ENCODE measurements at regions not wholly inside any gene's neighbourhood (a gene's known extent, or its start where the extent isn't known, plus 50 kb on each side); places are given as distances from the start of the nearest gene placed in this dataset.

- H3F3A ChIP-seq (ENCODE audit: insufficient read depth), result no peaks in the 10 kb centered on the region
- H3K9me2 ChIP-seq (ENCODE audit: insufficient read depth), result no peaks in the 10 kb centered on the region
- no peaks in the 10 kb centered on the region for H3K79me2 ChIP-seq (ENCODE audit: insufficient read depth)
- H2AFZ ChIP-seq, result no peak overlapping the region
- H3K9ac ChIP-seq, result no peak overlapping the region
- H3K27me3 ChIP-seq (replicated peaks; ENCODE audit: insufficient read depth), result no peaks in the 10 kb centered on the region
- H3K36me3 ChIP-seq (ENCODE audit: low read depth), result no peaks in the 10 kb centered on the region
- no peaks in the 10 kb centered on the region for H3K9me3 ChIP-seq (ENCODE audit: low read depth)
- in situ Hi-C loops (cut with MboI), result no loop called here
- DNase-seq, result no peak
- H4K20me1 ChIP-seq (ENCODE audit: insufficient read depth), result no peaks in the 10 kb centered on the region
- no peak overlapping the region for H3K27ac ChIP-seq
- H3K4me3 ChIP-seq, result no peak overlapping the region
- H3K4me1 ChIP-seq (ENCODE audit: insufficient read depth), result no peaks in the 10 kb centered on the region
- TF ChIP-seq EZH2 (IDR thresholded peaks at IDR 0.05; ENCODE audit: insufficient read depth, poor library complexity, severe bottlenecking), result no peak
- TF ChIP-seq EZH2phosphoT487 (IDR thresholded peaks at IDR 0.05; ENCODE audit: insufficient read depth, low read depth), result no peak
- H3K4me2 ChIP-seq (ENCODE audit: unreplicated experiment), result no peak overlapping the region
These were observed 820.8 kb downstream of the TBL1XR1 start for GRCh38 chr3:176376531-176376930.

DNA sequence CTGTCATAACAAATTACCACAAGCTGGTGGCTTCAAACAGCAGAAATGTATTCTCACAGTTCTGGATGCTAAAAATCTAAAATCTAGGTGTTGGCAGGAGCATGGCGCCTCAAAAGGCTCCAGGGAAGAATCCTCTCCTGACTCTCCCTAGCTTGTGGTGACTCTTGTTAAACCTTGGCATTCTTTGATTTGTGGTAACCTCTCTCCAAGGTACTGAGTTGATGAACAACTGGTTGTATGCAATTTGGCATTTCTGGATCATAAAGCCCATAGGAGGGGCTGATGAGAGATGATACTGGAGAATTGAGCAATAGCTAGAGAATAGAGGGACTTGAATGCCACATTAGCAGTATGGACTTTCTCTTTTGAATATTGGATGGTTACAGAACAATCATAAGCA, 821.8 kb downstream of the TBL1XR1 start:
- in situ Hi-C loops (cut with MboI), result no loop called here

DNA sequence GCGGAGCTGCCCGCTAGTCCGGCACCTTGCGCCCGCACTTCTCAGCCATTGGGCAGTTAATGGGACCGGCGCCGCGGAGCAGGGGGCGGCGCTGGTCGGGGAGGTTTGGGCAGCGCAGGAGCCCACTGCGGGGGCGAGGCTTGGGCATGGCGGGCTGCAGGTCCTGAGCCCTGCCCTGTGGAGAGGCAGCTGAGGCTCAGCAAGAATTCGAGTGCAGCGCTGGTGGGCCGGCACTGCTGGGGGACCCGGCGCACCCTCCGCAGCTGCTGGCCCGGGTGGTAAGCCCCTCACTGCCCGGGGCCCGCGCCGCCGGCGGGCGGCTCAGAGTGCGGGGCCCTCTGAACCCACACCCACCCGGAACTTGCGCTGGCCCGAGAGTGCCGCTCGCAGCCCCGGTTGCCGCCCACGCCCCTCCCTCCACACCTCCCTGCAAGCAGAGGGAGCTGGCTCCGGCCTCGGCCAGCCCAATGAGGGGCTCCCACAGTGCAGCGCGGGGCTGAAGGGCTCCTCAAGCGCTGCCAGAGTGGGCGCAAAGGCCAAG, 835.0 kb downstream of the TBL1XR1 start:
- H3K9me2 ChIP-seq (ENCODE audit: insufficient read depth), result no peaks in the 10 kb centered on the region
- no peak for TF ChIP-seq EZH2phosphoT487 (IDR thresholded peaks at IDR 0.05; ENCODE audit: insufficient read depth, low read depth)
- no peak for TF ChIP-seq EZH2 (IDR thresholded peaks at IDR 0.05; ENCODE audit: insufficient read depth, poor library complexity, severe bottlenecking)
- no peaks in the 10 kb centered on the region for H3K27me3 ChIP-seq (replicated peaks; ENCODE audit: insufficient read depth)
- H2AFZ ChIP-seq, result no peak overlapping the region
- no peaks in the 10 kb centered on the region for H3K9me3 ChIP-seq (ENCODE audit: low read depth)
- in situ Hi-C loops (cut with MboI), result no loop called here
- H3F3A ChIP-seq (ENCODE audit: insufficient read depth), result no peaks in the 10 kb centered on the region
- H3K4me2 ChIP-seq (ENCODE audit: unreplicated experiment), result no peak overlapping the region
- H4K20me1 ChIP-seq (ENCODE audit: insufficient read depth), result no peaks in the 10 kb centered on the region
- WGBS, 2 experiments (ENCODE audit: low coverage in 1 of 2, low lambda C conversion rate in 2 of 2, missing lambda C conversion rate in 2 of 2), result 63 to 74% methylated on average over 24 to 25 of the region's 45 CpGs
- H3K4me3 ChIP-seq, result no peak overlapping the region
- no peaks in the 10 kb centered on the region for H3K36me3 ChIP-seq (ENCODE audit: low read depth)
- H3K4me1 ChIP-seq (ENCODE audit: insufficient read depth), result no peaks in the 10 kb centered on the region
- no peak for DNase-seq
- no peak overlapping the region for H3K27ac ChIP-seq
- no peak overlapping the region for H3K9ac ChIP-seq
- no peaks in the 10 kb centered on the region for H3K79me2 ChIP-seq (ENCODE audit: insufficient read depth)

More for the DNA sequence above, 821.8 kb downstream of the TBL1XR1 start:
- H3K9me3 ChIP-seq (ENCODE audit: low read depth), result no peaks in the 10 kb centered on the region
- DNase-seq, result peak; percentile 5
- no peaks in the 10 kb centered on the region for H3K9me2 ChIP-seq (ENCODE audit: insufficient read depth)
- no peak overlapping the region for H3K4me2 ChIP-seq (ENCODE audit: unreplicated experiment)
- H3K9ac ChIP-seq, result no peak overlapping the region
- no peaks in the 10 kb centered on the region for H3K27me3 ChIP-seq (replicated peaks; ENCODE audit: insufficient read depth)
- no peaks in the 10 kb centered on the region for H3K4me1 ChIP-seq (ENCODE audit: insufficient read depth)
- TF ChIP-seq EZH2 (IDR thresholded peaks at IDR 0.05; ENCODE audit: insufficient read depth, poor library complexity, severe bottlenecking), result no peak
- no peaks in the 10 kb centered on the region for H3K79me2 ChIP-seq (ENCODE audit: insufficient read depth)
- no peaks in the 10 kb centered on the region for H3K36me3 ChIP-seq (ENCODE audit: low read depth)
- 72 to 89% methylated on average over 1 of the region's 1 CpG for WGBS, 2 experiments (ENCODE audit: low coverage in 1 of 2, low lambda C conversion rate in 2 of 2, missing lambda C conversion rate in 2 of 2)
- no peak overlapping the region for H3K27ac ChIP-seq
- no peaks in the 10 kb centered on the region for H3F3A ChIP-seq (ENCODE audit: insufficient read depth)
- H4K20me1 ChIP-seq (ENCODE audit: insufficient read depth), result no peaks in the 10 kb centered on the region
- no peak overlapping the region for H3K4me3 ChIP-seq
- H2AFZ ChIP-seq, result no peak overlapping the region

GRCh38 chr3:176359211-176359610, 838.1 kb downstream of the TBL1XR1 start:
- DNase-seq, result no peak
- no peak overlapping the region for H3K4me2 ChIP-seq (ENCODE audit: unreplicated experiment)
- H3K9me2 ChIP-seq (ENCODE audit: insufficient read depth), result no peaks in the 10 kb centered on the region
- no peaks in the 10 kb centered on the region for H4K20me1 ChIP-seq (ENCODE audit: insufficient read depth)
- no peaks in the 10 kb centered on the region for H3F3A ChIP-seq (ENCODE audit: insufficient read depth)
- in situ Hi-C loops (cut with MboI), result no loop called here
- no peaks in the 10 kb centered on the region for H3K79me2 ChIP-seq (ENCODE audit: insufficient read depth)
- H3K4me1 ChIP-seq (ENCODE audit: insufficient read depth), result no peaks in the 10 kb centered on the region
- 52 to 61% methylated on average over 3 of the region's 3 CpGs for WGBS, 2 experiments (ENCODE audit: low coverage in 1 of 2, low lambda C conversion rate in 2 of 2, missing lambda C conversion rate in 2 of 2)
- no peak overlapping the region for H3K9ac ChIP-seq
- TF ChIP-seq EZH2phosphoT487 (IDR thresholded peaks at IDR 0.05; ENCODE audit: insufficient read depth, low read depth) (no peak), EZH2 (IDR thresholded peaks at IDR 0.05; ENCODE audit: insufficient read depth, poor library complexity, severe bottlenecking) (no peak)
- H2AFZ ChIP-seq, result no peak overlapping the region
- H3K36me3 ChIP-seq (ENCODE audit: low read depth), result no peaks in the 10 kb centered on the region
- H3K9me3 ChIP-seq (ENCODE audit: low read depth), result no peaks in the 10 kb centered on the region
- H3K27me3 ChIP-seq (replicated peaks; ENCODE audit: insufficient read depth), result no peaks in the 10 kb centered on the region
- no peak overlapping the region for H3K27ac ChIP-seq
- H3K4me3 ChIP-seq, result no peak overlapping the region

- H3K4me1 ChIP-seq (ENCODE audit: insufficient read depth), result peaks cover 4% of the 10 kb centered on the region
- no peaks in the 10 kb centered on the region for H3K9me3 ChIP-seq (ENCODE audit: low read depth)
- DNase-seq, result no peak
- no peak overlapping the region for H3K4me3 ChIP-seq
- no peaks in the 10 kb centered on the region for H3F3A ChIP-seq (ENCODE audit: insufficient read depth)
- H2AFZ ChIP-seq, result no peak overlapping the region
- in situ Hi-C loops (cut with MboI), result no loop called here
- no peaks in the 10 kb centered on the region for H3K9me2 ChIP-seq (ENCODE audit: insufficient read depth)
- no peak overlapping the region for H3K27ac ChIP-seq
- no peaks in the 10 kb centered on the region for H3K79me2 ChIP-seq (ENCODE audit: insufficient read depth)
- H3K4me2 ChIP-seq (ENCODE audit: unreplicated experiment), result no peak overlapping the region
- H4K20me1 ChIP-seq (ENCODE audit: insufficient read depth), result no peaks in the 10 kb centered on the region
- no peaks in the 10 kb centered on the region for H3K36me3 ChIP-seq (ENCODE audit: low read depth)
- no peak overlapping the region for H3K9ac ChIP-seq
- TF ChIP-seq EZH2phosphoT487 (IDR thresholded peaks at IDR 0.05; ENCODE audit: insufficient read depth, low read depth), result no peak
- TF ChIP-seq EZH2 (IDR thresholded peaks at IDR 0.05; ENCODE audit: insufficient read depth, poor library complexity, severe bottlenecking), result no peak
- no peaks in the 10 kb centered on the region for H3K27me3 ChIP-seq (replicated peaks; ENCODE audit: insufficient read depth)
These were observed 839.4 kb downstream of the TBL1XR1 start for GRCh38 chr3:176357891-176358290.
